Ascending aorta (tissue), 2 donors: ENCODE measurements at regions not wholly inside any gene's neighbourhood (a gene's known extent, or its start where the extent isn't known, plus 50 kb on each side); places are given as distances from the start of the nearest gene placed in this dataset.
"Not testable (repeated sequence)": the region's sequence is repeated elsewhere in the genome, so short reads cannot be mapped to it uniquely, and the experiment has no call there.

Experiments used
- DNase-seq, 2 donors: peaks; one replicate each; pipeline ENCODE4 v3.0.0-alpha.2; 2019; ENCODE audit warnings: low spot score in 2 of 2
- H3K27ac ChIP-seq, 2 donors: fragments of 200-600 bp; sonication (generic); one replicate each; pipeline ENCODE4 v1.5.1; 2016 to 2017; ENCODE audit warnings: mild to moderate bottlenecking in 1 of 2
- H3K27me3 ChIP-seq: fragments of 200-600 bp; sonication (generic); one replicate; pipeline ENCODE4 v1.5.1; 2017
- H3K36me3 ChIP-seq, 2 donors: fragments of 200-600 bp; sonication (generic); one replicate each; pipeline ENCODE4 v1.5.1; 2016
- H3K4me1 ChIP-seq, 2 donors: fragments of 200-600 bp; sonication (generic); one replicate each; pipeline ENCODE4 v1.5.1; 2016 to 2017; ENCODE audit warnings: mild to moderate bottlenecking in 1 of 2
- H3K4me3 ChIP-seq, 2 donors: fragments of 200-600 bp; sonication (generic); one replicate each; pipeline ENCODE4 v1.5.1; 2016 to 2017; ENCODE audit warnings: mild to moderate bottlenecking in 1 of 2
- H3K9me3 ChIP-seq, 2 donors: fragments of 200-600 bp; sonication (generic); one replicate each; pipeline ENCODE4 v1.5.1; 2016
- intact Hi-C: fragments of 100-400 bp; cut with DNase I; formaldehyde crosslinking; loops from one replicate; pipeline ENCODE4 v1.15.1; 2023
- TF ChIP-seq, protein P1 (sequence below), 3 experiments: fragments of 200-600 bp in 2 of 3; fragments of 450-650 bp in 1 of 3; sonication (generic) in 2 of 3; IDR thresholded peaks; one replicate each; pipeline ENCODE4 v1.5.1; 2016 to 2019; ENCODE audit warnings: antibody characterized with exemption in 3 of 3, mild to moderate bottlenecking in 1 of 3, moderate library complexity in 1 of 3

DNA sequence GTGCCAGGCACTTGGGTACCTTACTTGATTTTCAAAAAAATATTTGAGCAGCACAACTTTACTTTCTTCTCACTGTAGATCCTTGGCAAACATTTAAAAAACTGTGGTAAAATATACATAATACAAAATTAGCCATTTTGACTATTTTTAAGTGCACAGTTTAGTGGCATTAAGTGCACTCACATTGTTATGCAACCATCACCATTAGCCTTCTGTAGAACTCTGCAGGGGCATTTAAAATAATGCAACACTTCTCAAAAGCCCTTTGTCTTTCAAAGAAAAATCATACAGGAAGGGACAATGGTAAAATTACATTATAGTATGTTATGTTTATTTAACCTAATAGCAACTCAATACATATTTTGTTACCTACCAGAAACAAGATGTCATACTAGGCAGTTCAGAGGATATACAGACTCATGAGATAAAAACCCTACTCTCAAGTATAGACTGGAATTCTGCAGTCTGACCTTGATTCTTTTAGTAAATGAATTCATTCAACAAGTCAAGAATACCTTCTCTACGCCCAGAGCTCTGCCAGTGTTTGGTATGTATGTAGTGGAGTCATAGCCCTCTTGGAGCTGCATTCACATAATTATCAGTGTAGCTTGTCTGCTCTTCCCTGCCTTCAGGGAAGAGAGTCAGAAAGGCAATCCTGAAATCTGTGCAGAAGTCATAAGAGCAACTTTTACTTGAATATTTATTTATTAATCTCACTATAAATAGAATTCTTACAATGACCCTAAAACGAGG lies 74.0 kb upstream of the ARRDC3 start:
- peaks cover 0 to 2% of the 10 kb centered on the region in 2 donors for H3K9me3 ChIP-seq
- no peak overlapping the region for H3K4me3 ChIP-seq
- no peak overlapping the region for H3K27ac ChIP-seq
- DNase-seq, result no peak
- no peaks in the 10 kb centered on the region for H3K36me3 ChIP-seq
- H3K27me3 ChIP-seq, result no peaks in the 10 kb centered on the region
- no peaks in the 10 kb centered on the region for H3K4me1 ChIP-seq
- intact Hi-C loops, result no loop called here
- TF ChIP-seq, protein P1, sequence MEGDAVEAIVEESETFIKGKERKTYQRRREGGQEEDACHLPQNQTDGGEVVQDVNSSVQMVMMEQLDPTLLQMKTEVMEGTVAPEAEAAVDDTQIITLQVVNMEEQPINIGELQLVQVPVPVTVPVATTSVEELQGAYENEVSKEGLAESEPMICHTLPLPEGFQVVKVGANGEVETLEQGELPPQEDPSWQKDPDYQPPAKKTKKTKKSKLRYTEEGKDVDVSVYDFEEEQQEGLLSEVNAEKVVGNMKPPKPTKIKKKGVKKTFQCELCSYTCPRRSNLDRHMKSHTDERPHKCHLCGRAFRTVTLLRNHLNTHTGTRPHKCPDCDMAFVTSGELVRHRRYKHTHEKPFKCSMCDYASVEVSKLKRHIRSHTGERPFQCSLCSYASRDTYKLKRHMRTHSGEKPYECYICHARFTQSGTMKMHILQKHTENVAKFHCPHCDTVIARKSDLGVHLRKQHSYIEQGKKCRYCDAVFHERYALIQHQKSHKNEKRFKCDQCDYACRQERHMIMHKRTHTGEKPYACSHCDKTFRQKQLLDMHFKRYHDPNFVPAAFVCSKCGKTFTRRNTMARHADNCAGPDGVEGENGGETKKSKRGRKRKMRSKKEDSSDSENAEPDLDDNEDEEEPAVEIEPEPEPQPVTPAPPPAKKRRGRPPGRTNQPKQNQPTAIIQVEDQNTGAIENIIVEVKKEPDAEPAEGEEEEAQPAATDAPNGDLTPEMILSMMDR (IDR thresholded peaks at IDR 0.05), result no peak

DNA sequence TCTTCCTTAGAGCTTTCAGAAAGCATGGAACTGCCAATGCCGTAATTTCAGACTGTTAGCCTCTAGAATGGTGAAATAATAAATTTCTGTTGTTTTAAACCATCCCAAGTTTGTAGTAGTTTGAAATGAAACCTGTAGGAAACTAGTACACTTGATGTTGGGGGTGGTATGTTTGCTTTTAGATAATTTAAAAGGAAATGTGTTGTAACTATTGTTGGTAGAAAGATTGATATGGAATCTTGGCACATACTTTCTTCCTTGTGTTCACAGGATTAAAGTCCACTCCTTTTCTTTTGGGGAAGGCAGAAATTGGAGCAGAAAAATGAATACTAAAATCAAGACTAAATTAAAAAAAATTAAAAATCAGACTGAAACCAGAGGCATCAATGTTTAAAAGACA lies 66.0 kb upstream of the ARRDC3 start:
- DNase-seq, result no peak
- Histone ChIP-seq H3K9me3 (no peaks in the 10 kb centered on the region), H3K27ac (no peak overlapping the region), H3K27me3 (no peaks in the 10 kb centered on the region), H3K4me1 (no peaks in the 10 kb centered on the region), H3K4me3 (no peak overlapping the region), H3K36me3 (no peaks in the 10 kb centered on the region)
- TF ChIP-seq, protein P1 (IDR thresholded peaks at IDR 0.05), result no peak
- intact Hi-C loops, result no loop called here

DNA sequence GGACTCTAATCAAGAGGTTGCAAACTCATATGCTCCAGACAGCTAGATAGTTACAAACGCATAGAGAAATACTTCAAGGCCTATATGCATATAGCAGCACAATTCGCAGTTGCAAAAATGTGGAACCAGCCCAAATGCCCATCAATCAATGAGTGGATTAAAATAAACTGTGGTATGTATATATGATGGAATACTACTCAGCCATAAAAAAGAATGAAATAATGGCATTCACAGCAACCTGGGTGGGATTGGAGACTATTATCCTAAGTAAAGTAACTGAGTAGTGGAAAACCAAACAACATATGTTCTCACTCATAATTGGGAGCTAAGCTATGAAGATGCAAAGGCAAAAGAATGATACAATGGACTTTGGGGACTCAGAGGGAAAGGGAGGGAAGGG lies 65.0 kb upstream of the ARRDC3 start:
- H3K4me1 ChIP-seq, DNase-seq, intact Hi-C loops, H3K27ac ChIP-seq, H3K36me3 ChIP-seq, H3K9me3 ChIP-seq, H3K27me3 ChIP-seq, H3K4me3 ChIP-seq: not testable (repeated sequence)

DNA sequence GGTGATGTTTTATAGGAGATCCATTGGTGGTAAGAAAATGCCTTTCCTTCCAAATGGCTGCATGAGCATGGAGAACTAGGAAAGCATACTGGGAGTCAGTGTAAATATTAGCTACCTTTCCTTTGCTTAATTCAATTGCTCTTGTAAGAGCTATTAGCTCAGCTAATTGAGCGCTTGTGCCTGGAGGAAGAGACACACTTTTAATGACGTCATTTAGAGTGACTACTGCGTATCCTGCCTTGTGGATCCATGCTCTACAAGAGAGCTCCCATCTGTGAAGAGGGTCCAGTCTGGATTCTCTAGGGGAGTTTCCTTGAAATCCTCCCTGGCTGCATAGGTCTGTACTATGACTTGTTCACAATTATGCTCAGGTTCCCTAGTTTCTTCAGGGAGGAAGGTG lies 63.8 kb upstream of the ARRDC3 start:
- intact Hi-C loops, H3K4me1 ChIP-seq, H3K27me3 ChIP-seq, H3K27ac ChIP-seq, H3K9me3 ChIP-seq, H3K36me3 ChIP-seq, H3K4me3 ChIP-seq, DNase-seq: not testable (repeated sequence)

DNA sequence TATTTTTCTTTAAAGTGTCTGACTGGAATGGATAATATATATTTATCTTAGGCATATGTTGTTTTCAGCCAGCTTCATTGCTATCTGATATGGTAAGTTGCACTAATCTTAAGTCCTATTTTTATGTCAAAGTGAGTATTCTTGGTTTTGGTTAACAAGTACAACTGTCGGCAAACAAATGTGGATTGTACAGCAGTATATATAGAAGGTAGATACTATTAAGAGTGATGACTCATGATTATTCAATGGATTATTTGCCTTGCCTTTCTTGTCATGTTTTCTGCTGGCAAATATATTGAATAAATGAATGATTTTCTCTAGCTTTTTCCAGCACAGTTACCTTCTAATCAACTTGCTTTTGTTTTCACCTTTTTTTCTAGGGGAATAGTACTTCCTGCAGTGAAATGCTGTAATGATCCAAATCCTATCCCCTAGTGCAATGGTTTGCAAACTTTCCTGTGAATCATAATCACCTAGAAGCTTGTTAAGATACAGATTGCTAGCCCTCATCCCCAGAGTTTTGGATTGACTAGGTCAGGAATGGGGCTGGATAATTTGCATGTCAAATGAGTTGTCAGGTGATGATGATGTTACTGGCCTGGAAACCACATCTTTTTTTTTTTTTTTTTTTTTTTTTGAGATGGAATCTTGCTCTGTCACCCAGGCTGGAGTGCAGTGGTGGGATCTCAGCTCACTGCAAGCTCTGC lies 60.8 kb upstream of the ARRDC3 start:
- H3K27me3 ChIP-seq, result no peaks in the 10 kb centered on the region
- no peaks in the 10 kb centered on the region for H3K4me1 ChIP-seq
- H3K4me3 ChIP-seq, result no peak overlapping the region
- TF ChIP-seq, protein P1 (IDR thresholded peaks at IDR 0.05), result no peak
- H3K9me3 ChIP-seq, result no peaks in the 10 kb centered on the region
- H3K27ac ChIP-seq, result no peak overlapping the region
- intact Hi-C loops, result no loop called here
- DNase-seq, result no peak
- H3K36me3 ChIP-seq, result no peaks in the 10 kb centered on the region

DNA sequence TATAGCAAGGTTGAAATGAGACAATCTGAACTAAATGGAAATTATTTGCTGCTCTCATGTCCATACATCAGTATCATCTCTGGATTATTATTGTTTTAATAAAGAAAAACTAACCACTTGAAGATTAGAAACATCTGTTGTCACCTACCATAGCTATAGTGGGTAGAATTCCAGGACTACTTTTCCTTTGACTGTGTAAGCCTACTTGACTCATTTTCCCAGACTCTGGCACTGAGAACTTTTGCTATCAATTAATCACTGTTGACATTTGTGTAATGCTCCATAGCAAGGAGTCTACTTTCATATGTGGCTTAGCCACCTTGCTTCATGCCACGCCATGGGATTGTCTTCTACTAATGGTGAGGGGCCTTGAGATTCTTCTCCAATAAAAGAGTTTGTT lies 59.9 kb upstream of the ARRDC3 start:
- Histone ChIP-seq H3K4me3 (no peak overlapping the region), H3K9me3 (no peaks in the 10 kb centered on the region), H3K4me1 (no peaks in the 10 kb centered on the region), H3K27ac (no peak overlapping the region), H3K36me3 (no peaks in the 10 kb centered on the region), H3K27me3 (no peaks in the 10 kb centered on the region)
- TF ChIP-seq, protein P1 (IDR thresholded peaks at IDR 0.05), result no peak
- intact Hi-C loops, result no loop called here
- no peak for DNase-seq
